OCI-LY7 (cell line): ENCODE measurements at regions not wholly inside any gene's neighbourhood (a gene's known extent, or its start where the extent isn't known, plus 50 kb on each side); places are given as distances from the start of the nearest gene placed in this dataset.

Experiments
- BruUV-seq: library from RNA; stranded (reverse); fragments of 400-500 nt; replicated peaks from 2 replicates; lab custom pipeline; 2021; lab: Mats Ljungman, UMichigan
- CTCF ChIA-PET: fragments of 300-600 bp; sonication (Branson Sonifier 250); formaldehyde crosslinking; loops from one replicate; lab custom pipeline; 2022; ENCODE audit warnings: antibody characterized with exemption; ENCODE audit not compliant: unreplicated experiment; lab: Charles Lee
- POLR2A ChIA-PET: fragments of 300-600 bp; sonication (Branson Sonifier 250); formaldehyde crosslinking; loops from one replicate; lab custom pipeline; 2022; ENCODE audit warnings: antibody characterized with exemption; lab: Charles Lee
- DNase-seq: peaks from one replicate; pipeline ENCODE4 v3.0.0-alpha.2; 2015; ENCODE audit warnings: low spot score
- H2AFZ ChIP-seq: fragments of 200-600 bp; sonication (generic), shearing (Covaris generic); 2 replicates; pipeline ENCODE4 v1.6.1; 2014; ENCODE audit warnings: mild to moderate bottlenecking, antibody characterized with exemption, low read length, moderate library complexity
- H3K27ac ChIP-seq: fragments of 200-600 bp; sonication (generic); 2 replicates; pipeline ENCODE4 v1.5.1; 2014; ENCODE audit warnings: mixed run types, low read depth, mild to moderate bottlenecking, moderate library complexity, low read length, inconsistent platforms; ENCODE audit not compliant: poor library complexity, severe bottlenecking
- H3K36me3 ChIP-seq: fragments of 200-600 bp; sonication (generic); 2 replicates; pipeline ENCODE4 v1.6.1; 2014; ENCODE audit warnings: mild to moderate bottlenecking, antibody characterized with exemption, low read length, moderate library complexity, mixed read lengths; ENCODE audit not compliant: insufficient read depth
- H3K4me1 ChIP-seq: fragments of 200-600 bp; sonication (generic); 2 replicates; pipeline ENCODE4 v1.5.1; 2014; ENCODE audit warnings: mild to moderate bottlenecking, low read length; ENCODE audit not compliant: insufficient read depth, poor library complexity, severe bottlenecking
- H3K4me2 ChIP-seq: fragments of 200-600 bp; sonication (generic); 2 replicates; pipeline ENCODE4 v1.6.1; 2014; ENCODE audit warnings: mild to moderate bottlenecking, low read length
- H3K4me3 ChIP-seq: fragments of 200-600 bp; sonication (generic); 2 replicates; pipeline ENCODE4 v1.5.1; 2014; ENCODE audit warnings: mild to moderate bottlenecking, low read depth, low read length; ENCODE audit not compliant: poor library complexity, severe bottlenecking
- H3K79me2 ChIP-seq: fragments of 200-600 bp; sonication (generic); 2 replicates; pipeline ENCODE4 v1.6.1; 2016; ENCODE audit warnings: low read depth, mild to moderate bottlenecking, low read length, moderate library complexity, mixed read lengths; ENCODE audit not compliant: insufficient read depth
- H3K9me2 ChIP-seq: fragments of 200-600 bp; sonication (generic); 2 replicates; pipeline ENCODE4 v1.6.1; 2016; ENCODE audit warnings: mild to moderate bottlenecking, low read length, mixed read lengths; ENCODE audit not compliant: insufficient read depth
- H3K9me3 ChIP-seq: fragments of 200-600 bp; sonication (generic); 2 replicates; pipeline ENCODE4 v1.6.1; 2014; ENCODE audit warnings: mild to moderate bottlenecking, mixed run types, low read length, mixed read lengths
- H4K20me1 ChIP-seq: fragments of 200-600 bp; sonication (generic); 2 replicates; pipeline ENCODE4 v1.6.1; 2014; ENCODE audit warnings: mild to moderate bottlenecking, antibody characterized with exemption, low read length, moderate library complexity, mixed read lengths; ENCODE audit not compliant: insufficient read depth
- CTCF ChIP-seq: fragments of 200-600 bp; sonication (generic); conservative IDR thresholded peaks from 2 replicates; pipeline ENCODE4 v1.5.1; 2014; ENCODE audit warnings: mild to moderate bottlenecking, antibody characterized with exemption, low read length, moderate library complexity, mixed read lengths
- EZH2phosphoT487 ChIP-seq: fragments of 200-600 bp; sonication (generic); IDR thresholded peaks from 2 replicates; pipeline ENCODE4 v1.6.1; 2018; ENCODE audit warnings: low read depth, borderline replicate concordance, mild to moderate bottlenecking, mixed run types, antibody characterized with exemption, low read length, moderate library complexity, mixed read lengths
- intact Hi-C: fragments of 100-400 bp; cut with micrococcal nuclease; formaldehyde crosslinking; loops from one replicate; pipeline ENCODE4 v1.10.0; 2022; ENCODE audit not compliant: unreplicated experiment

GRCh38 chr17:77438241-77439188, 297.7 kb downstream of the SEC14L1 start:
- CTCF ChIA-PET = interaction anchor here (1.3 kb wide), 1 partner anchor 56 kb away, joined by 5 read pairs; no protein-coding TSS in a partner anchor
- no peak overlapping the region; the same call in 1 of the 2 replicates for H2AFZ ChIP-seq
- H3K79me2 ChIP-seq = peaks cover 17% of the 10 kb centered on the region; the same call in 1 of the 2 replicates

GRCh38 chr17:77439189-77440018, 298.6 kb downstream of the SEC14L1 start:
- peaks cover 26% of the 10 kb centered on the region; the same call in 1 of the 2 replicates for H3K79me2 ChIP-seq

More at GRCh38 chr17:77438241-77439188, 297.7 kb downstream of the SEC14L1 start:
- BruUV-seq = no TSS peak
- TF ChIP-seq CTCF = 0 out of 2 replicates have a peak, but pooled peaks have one; percentile 19
- no peak for TF ChIP-seq EZH2phosphoT487
- no peaks in the 10 kb centered on the region for H3K9me3 ChIP-seq
- intact Hi-C loops = no loop called here
- H3K27ac ChIP-seq = peak overlapping the region; percentile 95
- no peaks in the 10 kb centered on the region for H4K20me1 ChIP-seq
- peak overlapping the region; percentile 74 for H3K4me2 ChIP-seq
- H3K4me3 ChIP-seq = peak overlapping the region; percentile 49
- H3K9me2 ChIP-seq = no peaks in the 10 kb centered on the region
- peaks cover 97% of the 10 kb centered on the region for H3K4me1 ChIP-seq
- POLR2A ChIA-PET = interaction anchor here (0.7 to 5.6 kb wide), 10 partner anchors 9 to 116 kb away, joined by 3 to 99 read pairs (median 5); no protein-coding TSS in a partner anchor
- H3K36me3 ChIP-seq = peaks cover 6% of the 10 kb centered on the region; the same call in 1 of the 2 replicates
- peak; percentile 48 for DNase-seq

More at GRCh38 chr17:77439189-77440018, 298.6 kb downstream of the SEC14L1 start:
- intact Hi-C loops = loop anchor here (5.0 to 10.0 kb wide), 5 partner anchors 107 to 1905 kb away; partner anchors contain the start of genes MFSD11 and SRSF2
- CTCF ChIA-PET = interaction anchor here (1.3 to 2.1 kb wide), 2 partner anchors 15 to 55 kb away, joined by 5 read pairs; no protein-coding TSS in a partner anchor
- H2AFZ ChIP-seq = no peak overlapping the region
- POLR2A ChIA-PET = interaction anchor here (0.6 to 5.6 kb wide), 9 partner anchors 10 to 753 kb away, joined by 3 to 99 read pairs (median 4); no protein-coding TSS in a partner anchor
- no peaks in the 10 kb centered on the region for H3K9me2 ChIP-seq
- peak overlapping the region; percentile 49 for H3K4me3 ChIP-seq
- peaks cover 97% of the 10 kb centered on the region for H3K4me1 ChIP-seq
- no peaks in the 10 kb centered on the region for H3K9me3 ChIP-seq
- H3K36me3 ChIP-seq = peaks cover 6% of the 10 kb centered on the region; the same call in 1 of the 2 replicates
- no peak for TF ChIP-seq EZH2phosphoT487
- TF ChIP-seq CTCF = no peak
- H4K20me1 ChIP-seq = no peaks in the 10 kb centered on the region
- peak; percentile 66 for DNase-seq
- H3K4me2 ChIP-seq = peak overlapping the region; percentile 74
- BruUV-seq = no TSS peak
- peak overlapping the region; percentile 95 for H3K27ac ChIP-seq
